Activated naive CD8-positive, alpha-beta T cell treated with anti-CD3 and anti-CD28 coated beads, Interleukin-2, amount 10 ng/mL, durations not matched to agents 7 days and 5 days (primary cell): ENCODE measurements at regions not wholly inside any gene's neighbourhood (a gene's known extent, or its start where the extent isn't known, plus 50 kb on each side); places are given as distances from the start of the nearest gene placed in this dataset.

Experiments used
- ATAC-seq: fragments of 150-1000 bp; cut with Tn5 transposase; one replicate; pipeline ENCODE4 v1.10.0; 2021; ENCODE audit warnings: low read depth, moderate library complexity
- POLR2A ChIA-PET: fragments of 350-600 bp; sonication (Branson Sonifier 250); formaldehyde crosslinking; loops from one replicate; lab custom pipeline; 2021; ENCODE audit warnings: antibody characterized with exemption; lab: Charles Lee
- DNase-seq: peaks from one replicate; pipeline ENCODE4 v3.0.0; 2021
- H3K27ac Mint-ChIP-seq: one replicate; pipeline ENCODE4 v1.8.0; 2022; ENCODE audit warnings: mild to moderate bottlenecking, mixed read lengths
- H3K27me3 Mint-ChIP-seq: one replicate; pipeline ENCODE4 v1.8.0; 2022; ENCODE audit warnings: mild to moderate bottlenecking, moderate library complexity, mixed read lengths
- H3K36me3 Mint-ChIP-seq: one replicate; pipeline ENCODE4 v1.8.0; 2021; ENCODE audit warnings: mild to moderate bottlenecking, mixed read lengths
- H3K4me1 Mint-ChIP-seq: one replicate; pipeline ENCODE4 v1.8.0; 2021; ENCODE audit warnings: mixed read lengths
- H3K4me3 Mint-ChIP-seq: one replicate; pipeline ENCODE4 v1.8.0; 2022; ENCODE audit warnings: mild to moderate bottlenecking, moderate library complexity, mixed read lengths
- H3K9me3 Mint-ChIP-seq: one replicate; pipeline ENCODE4 v1.8.0; 2021; ENCODE audit warnings: mixed read lengths

DNA sequence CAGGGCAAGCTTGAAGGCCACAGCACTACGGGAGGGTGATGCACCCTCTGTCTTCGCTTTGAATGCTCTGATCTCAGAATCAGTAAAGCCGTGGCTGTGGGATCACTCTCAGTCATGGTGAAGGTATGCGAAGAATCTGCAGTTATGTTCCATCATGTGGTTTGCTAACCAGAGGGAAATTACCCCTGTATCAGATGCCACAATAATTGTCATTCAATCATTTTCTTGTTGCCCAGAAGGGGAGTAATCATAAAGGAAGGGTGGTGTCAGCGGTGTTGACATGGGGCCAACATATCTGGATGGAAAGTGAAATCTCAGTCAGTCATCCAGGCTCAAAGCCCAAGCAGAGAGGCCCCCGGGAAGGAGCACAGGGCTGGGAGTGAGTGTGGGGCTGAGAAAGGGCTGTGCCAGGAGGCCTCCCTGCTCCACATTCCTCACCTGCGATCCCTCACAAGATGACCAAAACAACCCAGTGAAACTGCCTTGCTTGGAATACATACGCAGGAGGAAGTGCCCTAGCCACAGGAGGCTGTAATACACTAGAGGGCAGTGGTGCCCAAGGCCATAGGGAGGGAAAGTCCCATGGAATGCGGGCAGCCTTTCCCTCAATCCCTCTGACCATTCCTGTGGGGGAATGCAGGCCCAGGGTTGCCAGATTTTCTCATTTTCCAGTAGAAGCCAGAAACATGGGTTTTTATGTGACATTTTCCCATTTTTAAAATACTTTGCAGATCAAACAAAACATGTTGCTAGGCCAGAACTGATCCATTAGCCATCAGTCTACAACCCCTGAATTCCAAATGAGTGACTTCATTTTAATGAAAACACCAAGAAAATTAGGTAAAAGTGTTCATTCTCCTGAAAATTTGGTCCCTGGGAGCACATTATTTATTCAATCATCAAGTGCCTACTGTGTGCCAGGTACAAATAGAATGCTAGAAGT, 95.7 kb upstream of the VANGL1 start:
- ATAC-seq (no peak), DNase-seq (no peak)
- Mint-ChIP-seq H3K9me3 (no peaks in the 10 kb centered on the region), H3K4me3 (no peak overlapping the region), H3K36me3 (no peaks in the 10 kb centered on the region), H3K27ac (no peak overlapping the region), H3K27me3 (no peaks in the 10 kb centered on the region), H3K4me1 (peaks cover 2% of the 10 kb centered on the region)
- POLR2A ChIA-PET = no interaction called here

DNA sequence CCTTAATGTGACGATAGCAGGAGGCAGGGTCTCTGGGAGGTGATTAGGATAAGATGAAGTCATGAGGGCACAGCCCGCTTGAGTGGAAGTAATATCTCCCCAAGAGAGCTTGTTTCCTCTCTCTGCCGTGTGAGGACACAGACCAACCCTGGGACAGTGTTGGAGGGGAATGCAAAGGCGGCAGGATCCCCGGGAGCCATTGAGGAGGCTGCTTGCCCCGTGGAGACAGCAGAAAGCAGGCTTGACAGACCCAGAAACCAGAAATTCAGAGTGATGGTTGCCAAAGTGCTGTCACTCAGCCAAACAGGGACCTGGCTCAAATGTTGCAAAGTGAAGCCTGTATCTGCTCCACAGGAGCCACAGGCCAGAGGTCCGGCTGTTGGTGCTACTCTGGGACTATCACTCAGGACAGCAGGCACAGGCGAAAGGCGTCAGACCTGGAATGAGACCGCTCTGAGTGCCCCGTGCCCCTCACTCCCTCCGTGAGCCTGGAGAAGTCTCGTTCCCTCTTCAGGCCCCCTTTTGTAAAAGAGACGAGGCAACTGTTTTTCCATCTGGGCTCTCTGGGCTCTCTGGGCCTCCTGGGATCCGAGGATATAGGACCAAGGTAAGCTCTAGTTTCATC, 96.6 kb upstream of the VANGL1 start:
- no peaks in the 10 kb centered on the region for H3K9me3 Mint-ChIP-seq
- ATAC-seq (no peak), DNase-seq (no peak)
- H3K36me3 Mint-ChIP-seq = no peaks in the 10 kb centered on the region
- H3K27ac Mint-ChIP-seq = no peak overlapping the region
- POLR2A ChIA-PET = no interaction called here
- H3K4me3 Mint-ChIP-seq = no peak overlapping the region
- peaks cover 2% of the 10 kb centered on the region for H3K4me1 Mint-ChIP-seq
- H3K27me3 Mint-ChIP-seq = no peaks in the 10 kb centered on the region

DNA sequence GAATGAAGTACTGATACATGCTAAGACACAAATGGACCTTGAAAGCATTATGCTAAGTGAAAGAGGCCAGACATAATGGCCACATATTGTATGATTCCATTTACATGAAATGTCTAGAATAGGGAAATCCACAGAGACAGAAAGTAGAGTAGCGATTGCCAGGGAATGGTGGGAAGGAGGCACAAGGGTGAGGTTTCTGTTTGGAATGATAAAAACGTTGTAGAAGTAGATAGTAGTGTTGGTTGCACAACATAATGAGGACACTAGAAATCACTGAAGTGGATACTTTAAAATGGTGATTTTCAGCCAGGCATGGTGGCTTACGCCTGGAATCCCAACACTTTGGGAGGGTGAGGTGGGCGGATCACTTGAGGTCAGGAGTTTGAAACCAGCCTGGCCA, 97.6 kb upstream of the VANGL1 start:
- Mint-ChIP-seq H3K9me3 (no peaks in the 10 kb centered on the region), H3K4me1 (peaks cover 2% of the 10 kb centered on the region), H3K36me3 (no peaks in the 10 kb centered on the region), H3K27me3 (no peaks in the 10 kb centered on the region), H3K27ac (no peak overlapping the region), H3K4me3 (no peak overlapping the region)
- ATAC-seq = no peak
- DNase-seq = no peak
- POLR2A ChIA-PET = no interaction called here

DNA sequence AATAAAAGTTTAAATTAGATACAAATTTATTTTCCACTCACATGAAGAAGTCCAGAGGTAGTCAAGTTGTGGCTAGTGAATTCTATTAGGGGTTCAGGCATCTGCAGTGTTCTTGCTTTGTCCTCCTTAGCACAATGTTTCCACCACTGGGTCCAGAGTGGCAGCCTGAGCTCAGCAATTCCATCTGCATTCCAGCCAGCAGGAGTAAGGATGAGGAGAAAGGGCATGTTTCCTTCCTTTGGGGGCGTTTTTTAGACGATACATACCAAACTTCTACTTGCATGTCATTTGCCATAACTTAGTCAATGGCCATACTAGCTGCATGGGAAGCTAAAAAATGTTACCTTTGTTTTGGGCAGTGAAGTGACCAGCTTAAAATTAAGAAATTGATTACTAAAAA, 98.5 kb upstream of the VANGL1 start:
- POLR2A ChIA-PET = no interaction called here
- DNase-seq = no peak
- Mint-ChIP-seq H3K9me3 (no peaks in the 10 kb centered on the region), H3K4me3 (no peak overlapping the region), H3K27me3 (peaks cover under 1% of the 10 kb centered on the region), H3K4me1 (peaks cover 2% of the 10 kb centered on the region), H3K36me3 (no peaks in the 10 kb centered on the region), H3K27ac (no peak overlapping the region)
- ATAC-seq = no peak

- H3K27me3 Mint-ChIP-seq = peaks cover 5% of the 10 kb centered on the region
- H3K9me3 Mint-ChIP-seq = no peaks in the 10 kb centered on the region
- POLR2A ChIA-PET = no interaction called here
- no peak for DNase-seq
- no peak for ATAC-seq
- no peaks in the 10 kb centered on the region for H3K4me1 Mint-ChIP-seq
- no peaks in the 10 kb centered on the region for H3K36me3 Mint-ChIP-seq
- no peak overlapping the region for H3K4me3 Mint-ChIP-seq
- no peak overlapping the region for H3K27ac Mint-ChIP-seq
Observed at GRCh38 chr1:115539736-115540135, 102.0 kb upstream of the VANGL1 start.

DNA sequence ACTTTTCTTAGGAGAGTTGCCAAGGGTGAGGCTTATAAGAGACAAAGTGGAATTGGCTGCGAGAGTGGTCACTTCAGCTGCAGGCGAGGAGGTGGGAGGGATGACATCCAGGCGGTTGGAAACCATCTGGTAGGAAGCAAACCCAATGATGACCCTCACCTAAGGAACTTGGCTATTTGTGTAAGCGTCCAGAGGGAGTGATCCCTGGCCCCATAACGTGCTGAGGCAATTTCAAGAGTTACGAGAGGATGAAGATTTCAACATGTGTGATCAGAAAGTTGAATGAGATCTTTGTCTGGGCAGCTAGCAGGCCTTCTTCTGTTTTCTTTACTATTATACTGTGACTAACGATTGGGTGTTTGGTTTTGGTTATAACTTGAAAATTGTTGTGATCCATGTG, 102.7 kb upstream of the VANGL1 start:
- DNase-seq (no peak), ATAC-seq (no peak)
- Mint-ChIP-seq H3K36me3 (no peaks in the 10 kb centered on the region), H3K4me3 (no peak overlapping the region), H3K9me3 (no peaks in the 10 kb centered on the region), H3K27ac (no peak overlapping the region), H3K4me1 (no peaks in the 10 kb centered on the region), H3K27me3 (peaks cover 5% of the 10 kb centered on the region)
- POLR2A ChIA-PET = no interaction called here

DNA sequence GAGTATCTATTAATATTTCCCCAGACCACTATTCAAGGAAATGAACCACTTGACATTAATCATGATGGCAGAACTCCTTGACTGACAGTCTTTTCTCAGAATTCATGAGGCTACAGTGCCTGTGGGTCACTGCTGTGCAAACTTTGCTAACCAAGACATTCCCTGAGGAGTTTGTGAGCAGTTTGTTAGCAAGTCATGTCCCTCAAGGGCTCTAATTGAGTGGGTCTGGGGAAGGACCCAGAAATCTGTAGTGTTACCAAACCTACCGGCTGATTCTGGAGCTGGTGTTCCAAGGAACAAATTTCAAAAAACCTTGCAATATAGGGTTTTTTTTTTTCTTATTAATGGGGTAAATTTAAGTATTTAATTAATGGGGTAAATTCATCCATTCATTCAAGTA, 103.2 kb upstream of the VANGL1 start:
- no peak overlapping the region for H3K27ac Mint-ChIP-seq
- POLR2A ChIA-PET = no interaction called here
- H3K36me3 Mint-ChIP-seq = no peaks in the 10 kb centered on the region
- DNase-seq = no peak
- H3K27me3 Mint-ChIP-seq = peaks cover 5% of the 10 kb centered on the region
- ATAC-seq = no peak
- H3K9me3 Mint-ChIP-seq = no peaks in the 10 kb centered on the region
- H3K4me3 Mint-ChIP-seq = no peak overlapping the region
- no peaks in the 10 kb centered on the region for H3K4me1 Mint-ChIP-seq

GRCh38 chr1:115537415-115537814, 104.4 kb upstream of the VANGL1 start:
- no peak for ATAC-seq
- DNase-seq = no peak
- H3K27me3 Mint-ChIP-seq = peaks cover 5% of the 10 kb centered on the region
- POLR2A ChIA-PET = no interaction called here
- H3K27ac Mint-ChIP-seq = no peak overlapping the region
- H3K4me3 Mint-ChIP-seq = no peak overlapping the region
- H3K9me3 Mint-ChIP-seq = no peaks in the 10 kb centered on the region
- no peaks in the 10 kb centered on the region for H3K36me3 Mint-ChIP-seq
- no peaks in the 10 kb centered on the region for H3K4me1 Mint-ChIP-seq

GRCh38 chr1:115536279-115536816, 105.4 kb upstream of the VANGL1 start:
- Mint-ChIP-seq H3K27me3 (peaks cover 5% of the 10 kb centered on the region), H3K27ac (no peak overlapping the region), H3K36me3 (no peaks in the 10 kb centered on the region), H3K4me1 (no peaks in the 10 kb centered on the region), H3K9me3 (no peaks in the 10 kb centered on the region), H3K4me3 (no peak overlapping the region)
- POLR2A ChIA-PET = no interaction called here
- ATAC-seq = no peak
- no peak for DNase-seq

- Mint-ChIP-seq H3K27me3 (peaks cover 5% of the 10 kb centered on the region), H3K4me3 (no peak overlapping the region), H3K36me3 (no peaks in the 10 kb centered on the region), H3K9me3 (no peaks in the 10 kb centered on the region), H3K4me1 (no peaks in the 10 kb centered on the region), H3K27ac (no peak overlapping the region)
- DNase-seq (no peak), ATAC-seq (no peak)
- POLR2A ChIA-PET = no interaction called here
Observed at GRCh38 chr1:115534106-115534505, 107.7 kb upstream of the VANGL1 start.

DNA sequence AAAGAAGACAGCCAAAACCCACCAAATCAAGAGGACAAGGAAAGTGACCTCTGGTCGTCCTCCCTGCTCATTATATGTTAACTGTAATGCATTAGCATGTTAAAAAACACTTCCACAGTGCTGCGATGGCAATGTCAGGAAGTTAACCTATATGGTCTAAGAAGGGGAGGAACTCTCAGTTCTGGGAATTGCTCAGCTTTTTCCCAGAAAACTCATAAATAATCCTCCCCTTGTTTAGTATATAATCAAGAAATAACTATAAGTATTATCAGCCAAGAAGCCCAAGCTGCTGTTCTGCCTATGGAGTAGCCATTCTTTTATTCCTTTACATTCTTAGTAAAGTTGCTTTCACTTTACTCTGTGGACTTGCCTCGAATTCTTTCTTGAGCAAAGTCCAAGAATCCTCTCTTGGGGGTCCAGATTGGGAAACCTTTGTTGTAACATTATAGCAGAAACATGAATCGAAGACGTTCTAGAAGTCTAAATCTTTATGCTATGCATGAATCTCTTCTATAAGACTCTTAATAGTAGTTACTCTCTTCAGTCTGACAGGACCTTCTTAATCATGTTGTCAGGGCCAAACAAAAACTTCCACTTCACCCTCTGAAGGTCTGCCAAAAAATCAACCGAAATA, 110.0 kb upstream of the VANGL1 start:
- POLR2A ChIA-PET = no interaction called here
- H3K9me3 Mint-ChIP-seq = no peaks in the 10 kb centered on the region
- ATAC-seq = no peak
- no peaks in the 10 kb centered on the region for H3K4me1 Mint-ChIP-seq
- H3K36me3 Mint-ChIP-seq = no peaks in the 10 kb centered on the region
- no peak overlapping the region for H3K27ac Mint-ChIP-seq
- H3K27me3 Mint-ChIP-seq = no peaks in the 10 kb centered on the region
- no peak overlapping the region for H3K4me3 Mint-ChIP-seq
- DNase-seq = no peak

DNA sequence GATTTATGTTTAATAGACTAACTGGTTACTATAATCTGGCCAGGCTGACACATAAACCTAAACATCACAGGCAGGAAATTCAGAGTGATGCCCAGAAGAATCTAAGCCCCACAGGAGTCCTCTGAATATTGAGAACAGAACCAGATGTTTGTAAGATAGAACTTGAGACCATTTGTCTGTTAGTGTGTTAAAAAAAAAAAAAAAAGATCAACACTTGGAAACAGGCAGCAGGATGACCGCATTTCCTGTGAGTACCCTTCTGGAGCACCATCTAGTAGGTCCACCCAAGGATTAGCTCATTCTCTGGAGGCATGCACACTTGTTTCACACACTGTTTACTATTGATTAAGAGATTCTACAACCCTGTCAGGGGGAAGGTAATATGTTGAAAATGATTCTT, 111.4 kb upstream of the VANGL1 start:
- no peak overlapping the region for H3K4me3 Mint-ChIP-seq
- H3K4me1 Mint-ChIP-seq = no peaks in the 10 kb centered on the region
- ATAC-seq (no peak), DNase-seq (no peak)
- no peaks in the 10 kb centered on the region for H3K27me3 Mint-ChIP-seq
- no peaks in the 10 kb centered on the region for H3K9me3 Mint-ChIP-seq
- POLR2A ChIA-PET = no interaction called here
- no peak overlapping the region for H3K27ac Mint-ChIP-seq
- H3K36me3 Mint-ChIP-seq = no peaks in the 10 kb centered on the region

DNA sequence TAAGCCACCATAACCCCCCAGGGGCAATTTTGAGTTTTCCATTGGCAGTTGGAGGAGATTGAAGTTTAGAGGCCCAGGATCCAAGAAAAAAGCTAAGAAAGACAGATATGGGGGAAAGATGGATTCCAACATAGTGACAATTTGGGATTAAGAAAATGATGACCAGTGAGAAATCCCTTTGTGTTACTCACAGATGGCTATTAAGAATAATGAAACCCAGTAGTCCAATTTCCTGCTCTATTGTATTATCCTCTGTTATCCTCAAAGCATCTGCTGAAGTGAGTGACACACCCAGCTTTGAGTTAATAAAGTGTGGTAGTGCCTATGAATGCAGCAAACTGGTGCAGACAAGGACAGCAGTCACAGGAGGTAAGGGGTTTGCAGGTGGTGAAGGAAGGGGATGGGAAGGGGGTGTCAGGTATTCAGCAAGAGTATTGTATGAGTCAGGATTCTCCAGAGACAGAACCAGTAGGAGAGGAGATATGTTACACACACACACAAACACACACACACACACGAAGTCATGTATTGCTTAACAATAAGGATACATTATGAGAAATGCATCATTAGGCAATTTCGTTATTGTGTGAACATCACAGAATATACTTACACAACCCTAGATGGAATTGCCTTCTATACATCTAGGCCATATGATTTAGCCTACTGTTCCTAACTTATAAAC, 112.4 kb upstream of the VANGL1 start:
- no peak overlapping the region for H3K4me3 Mint-ChIP-seq
- H3K9me3 Mint-ChIP-seq = no peaks in the 10 kb centered on the region
- no peak for DNase-seq
- no peaks in the 10 kb centered on the region for H3K4me1 Mint-ChIP-seq
- ATAC-seq = no peak
- H3K27ac Mint-ChIP-seq = no peak overlapping the region
- POLR2A ChIA-PET = no interaction called here
- H3K27me3 Mint-ChIP-seq = no peaks in the 10 kb centered on the region
- H3K36me3 Mint-ChIP-seq = no peaks in the 10 kb centered on the region
